Embryonic facial prominence (tissue), 1 donor: ENCODE measurements at regions not wholly inside any gene's neighbourhood (a gene's known extent, or its start where the extent isn't known, plus 50 kb on each side); places are given as distances from the start of the nearest gene placed in this dataset.

ENCODE experiments used
- DNase-seq: peaks from one replicate; pipeline ENCODE4 v3.0.0-alpha.2; 2016; ENCODE audit errors: extremely low spot score

DNA sequence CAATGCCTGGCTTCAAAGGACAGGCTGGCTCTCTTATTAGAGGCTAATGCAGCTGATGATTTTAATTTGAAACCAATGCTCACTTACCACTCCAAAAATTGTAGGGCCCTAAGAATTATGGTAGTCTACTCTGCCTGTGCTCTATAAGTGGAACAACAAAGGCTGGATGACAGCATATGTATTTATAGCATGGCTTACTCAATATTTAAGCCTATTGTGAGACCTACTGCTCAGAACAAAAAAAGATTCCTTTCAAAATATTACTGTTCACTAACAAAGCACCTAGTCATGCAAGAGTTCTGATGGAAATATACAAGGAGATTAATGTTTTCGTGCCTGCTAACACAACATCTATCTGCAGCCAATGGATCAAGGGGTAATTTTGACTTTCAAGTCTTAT is 73.8 kb upstream of the DUSP10 start:
- DNase-seq = no peak

GRCh38 chr1:221813887-221814286 is 72.0 kb upstream of the DUSP10 start:
- DNase-seq = no peak

DNA sequence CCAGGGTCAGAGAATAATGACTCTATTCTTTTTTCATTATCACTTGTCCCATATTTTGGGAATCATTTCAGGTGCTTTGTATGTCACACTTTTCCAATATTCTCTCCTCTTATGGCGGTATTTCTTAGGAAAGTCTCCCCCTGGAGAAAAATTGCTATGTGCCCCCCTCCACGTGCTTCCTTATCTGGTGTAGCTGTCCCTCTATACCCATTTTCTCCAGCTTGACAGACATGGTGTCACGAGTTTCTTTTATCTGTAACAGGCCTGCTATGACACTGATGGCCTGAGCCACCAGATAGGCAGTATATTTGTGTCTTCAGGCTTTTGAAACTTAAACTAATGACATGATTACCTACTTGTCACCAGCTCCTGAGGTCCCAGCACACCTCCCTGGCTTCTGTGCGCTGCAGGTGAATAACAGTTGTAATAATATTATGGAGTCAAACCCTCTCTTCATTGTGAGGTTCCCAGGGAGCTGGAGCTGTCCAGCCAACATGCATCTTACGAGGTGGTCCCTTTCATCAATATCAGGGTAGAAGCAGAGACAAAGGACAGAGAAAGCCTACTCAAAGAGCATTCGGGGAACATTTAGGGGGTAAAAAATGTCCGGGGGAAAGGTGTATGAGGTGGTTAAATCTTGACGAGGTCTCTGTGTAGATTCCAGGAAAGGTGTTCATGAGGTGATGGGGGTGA is 71.2 kb upstream of the DUSP10 start:
- DNase-seq = no peak

- DNase-seq = no peak
These were observed 70.3 kb upstream of the DUSP10 start for GRCh38 chr1:221812088-221812752.

DNA sequence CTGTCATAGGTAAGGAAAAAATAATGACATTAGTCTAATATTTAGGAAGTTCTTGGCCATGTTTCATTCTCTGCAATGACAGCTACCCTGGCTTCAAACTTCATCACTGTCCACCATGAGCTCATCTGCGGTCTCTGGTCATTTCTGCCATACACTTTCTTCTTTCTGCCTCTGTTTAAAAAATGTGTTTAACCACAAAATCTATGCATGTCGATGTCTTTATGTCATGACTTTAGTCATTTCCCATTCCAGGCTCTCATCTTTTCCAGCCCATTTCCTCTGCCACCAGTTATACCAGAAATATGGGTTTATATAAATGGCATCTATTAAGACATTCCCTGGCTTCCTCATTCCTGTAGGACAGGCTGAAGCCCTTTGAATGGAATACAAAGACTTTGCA is 68.5 kb upstream of the DUSP10 start:
- DNase-seq = no peak

DNA sequence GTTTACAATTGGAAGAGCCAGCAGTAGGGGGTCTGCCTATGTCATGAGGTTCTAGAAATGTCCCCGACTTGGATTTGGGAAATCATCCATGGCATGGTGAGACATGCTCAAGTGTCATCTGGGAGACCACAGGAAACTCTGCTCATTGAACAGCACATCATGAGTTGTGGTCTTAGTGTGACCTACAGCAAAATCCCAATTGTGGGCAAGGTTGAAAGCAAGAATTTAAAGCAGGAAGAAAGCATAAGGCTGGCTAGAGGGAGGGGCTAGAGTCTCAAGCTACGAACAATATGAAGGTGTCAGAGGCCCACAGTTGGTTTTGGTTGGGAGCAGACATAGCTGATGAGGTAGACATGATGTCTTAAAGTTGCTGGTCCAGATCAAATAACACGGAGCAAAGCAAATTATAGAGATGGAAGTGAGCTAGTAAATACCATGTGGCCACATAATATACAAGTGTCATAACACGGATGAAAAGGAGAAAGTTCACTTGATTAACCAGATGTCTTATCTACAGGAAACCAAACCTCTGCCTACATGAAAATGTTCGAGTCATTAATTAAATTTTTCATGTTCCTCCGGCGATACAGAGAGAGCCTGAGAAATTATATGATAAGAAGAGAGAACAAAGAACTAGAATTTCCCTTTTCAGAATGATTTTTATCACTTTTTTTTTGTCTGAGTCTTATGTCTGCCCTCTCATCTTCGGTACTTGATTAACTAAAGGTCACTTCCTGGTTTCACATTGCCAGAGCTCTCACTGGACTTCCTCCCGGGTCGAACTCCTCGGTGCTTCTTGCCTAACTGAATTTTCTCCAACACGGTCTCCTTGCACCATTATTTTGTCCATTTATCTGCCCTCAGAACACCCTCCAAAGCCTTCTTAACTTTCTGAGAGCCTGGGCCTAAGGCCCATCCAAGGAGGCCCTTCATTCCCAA is 67.5 kb upstream of the DUSP10 start:
- no peak for DNase-seq

- DNase-seq = no peak
These were observed 65.1 kb upstream of the DUSP10 start for GRCh38 chr1:221806984-221807383.

- DNase-seq = no peak
These were observed 64.3 kb upstream of the DUSP10 start for GRCh38 chr1:221806236-221806635.

- no peak for DNase-seq
These were observed 63.2 kb upstream of the DUSP10 start for GRCh38 chr1:221805121-221805520.

DNA sequence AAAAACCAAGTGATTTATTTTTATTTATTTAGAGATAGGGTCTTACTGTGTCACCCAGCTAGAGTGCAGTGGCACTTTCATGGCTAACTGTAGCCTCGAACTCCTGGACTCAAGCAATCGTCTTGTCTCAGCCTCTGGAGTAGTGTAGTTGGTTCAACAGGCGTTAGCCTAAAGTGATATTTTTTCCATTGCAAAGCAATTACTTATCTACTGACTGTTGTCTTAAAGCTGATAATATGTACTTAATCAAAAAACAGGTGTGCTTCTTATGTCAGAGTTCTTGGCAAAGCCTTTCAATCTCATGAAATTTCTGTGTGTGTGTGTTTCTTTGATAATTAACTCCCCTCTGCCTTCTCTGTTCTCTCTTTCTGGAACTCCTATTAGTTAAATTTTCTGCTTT is 62.4 kb upstream of the DUSP10 start:
- no peak for DNase-seq

- DNase-seq = no peak
These were observed 60.1 kb upstream of the DUSP10 start for GRCh38 chr1:221801773-221802516.

GRCh38 chr1:221801251-221801661 is 59.4 kb upstream of the DUSP10 start:
- no peak for DNase-seq

DNA sequence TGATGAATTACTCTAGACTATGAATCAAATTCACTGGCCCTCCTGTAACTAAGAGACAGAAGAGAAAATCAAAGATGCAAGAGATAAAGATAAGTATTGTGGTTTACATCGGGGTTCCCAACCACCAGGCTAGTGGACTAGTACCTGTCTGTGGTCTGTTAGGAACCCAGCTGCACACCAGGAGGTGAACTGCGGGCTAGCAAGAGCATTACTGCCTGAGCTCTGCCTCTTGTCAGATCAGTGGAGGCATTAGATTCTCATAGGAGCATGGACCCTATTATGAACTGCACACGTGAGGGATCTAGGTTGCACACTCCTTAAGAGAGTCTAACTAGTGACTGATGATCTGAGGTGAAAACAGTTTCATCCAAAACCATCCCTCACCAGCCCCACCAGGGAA is 58.9 kb upstream of the DUSP10 start:
- no peak for DNase-seq

DNA sequence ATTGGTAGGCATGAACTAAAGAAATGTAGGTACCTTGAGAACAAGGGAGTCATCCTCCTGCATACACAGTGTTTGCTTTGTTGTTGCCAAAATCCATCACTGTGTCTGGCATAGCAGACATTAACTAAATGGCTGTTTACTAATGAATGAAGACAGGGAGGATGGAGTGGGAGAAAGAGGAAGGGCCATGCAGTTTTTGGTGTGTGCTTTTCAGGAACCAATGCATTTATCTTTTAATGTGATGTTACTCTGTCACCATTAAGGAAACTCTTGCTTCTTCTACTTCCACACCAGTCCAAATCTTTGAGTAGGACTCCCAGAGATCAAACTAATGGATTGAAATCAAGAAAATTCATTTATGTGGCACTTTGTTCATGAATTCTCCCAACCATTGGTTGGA is 55.6 kb upstream of the DUSP10 start:
- no peak for DNase-seq

GRCh38 chr1:221796700-221797099 is 54.8 kb upstream of the DUSP10 start:
- DNase-seq = no peak

- DNase-seq = no peak
These were observed 53.5 kb upstream of the DUSP10 start for GRCh38 chr1:221795380-221795779.

DNA sequence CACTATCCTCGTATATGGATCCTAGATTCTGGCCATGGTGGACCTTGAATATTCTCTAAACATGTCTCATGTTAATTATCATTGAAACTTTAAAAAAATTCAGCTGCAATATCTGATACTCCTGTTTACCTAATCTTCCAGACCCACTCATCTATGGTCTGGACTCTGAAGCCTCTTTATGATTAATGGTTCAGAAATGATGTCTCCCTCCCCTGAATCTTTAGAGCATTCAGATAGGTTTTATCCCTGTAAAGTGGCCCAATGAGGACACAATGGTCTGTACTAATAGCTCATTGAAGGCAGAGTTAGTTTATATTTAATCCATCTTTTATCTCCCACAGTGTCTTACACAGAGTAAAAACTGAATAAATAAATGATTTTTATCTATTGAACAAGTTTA is 53.0 kb upstream of the DUSP10 start:
- no peak for DNase-seq

- no peak for DNase-seq
These were observed 52.3 kb upstream of the DUSP10 start for GRCh38 chr1:221794079-221794670.

GRCh38 chr1:221793439-221794078 is 51.7 kb upstream of the DUSP10 start:
- DNase-seq = no peak

GRCh38 chr1:221791846-221792245 is 50.0 kb upstream of the DUSP10 start:
- no peak for DNase-seq
